PC-9 (cell line): ENCODE measurements at regions not wholly inside any gene's neighbourhood (a gene's known extent, or its start where the extent isn't known, plus 50 kb on each side); places are given as distances from the start of the nearest gene placed in this dataset.

Source experiments
- EZH2 ChIP-seq: fragments of 200-600 bp; sonication (generic); IDR thresholded peaks from 2 replicates; pipeline ENCODE4 v1.8.0; 2017; ENCODE audit warnings: antibody characterized with exemption, low read depth
- TF ChIP-seq, protein P1 (sequence below): fragments of 200-600 bp; sonication (generic); conservative IDR thresholded peaks from 2 replicates; pipeline ENCODE4 v1.6.1; 2017; ENCODE audit warnings: mixed run types, antibody characterized with exemption, mild to moderate bottlenecking, moderate library complexity

DNA sequence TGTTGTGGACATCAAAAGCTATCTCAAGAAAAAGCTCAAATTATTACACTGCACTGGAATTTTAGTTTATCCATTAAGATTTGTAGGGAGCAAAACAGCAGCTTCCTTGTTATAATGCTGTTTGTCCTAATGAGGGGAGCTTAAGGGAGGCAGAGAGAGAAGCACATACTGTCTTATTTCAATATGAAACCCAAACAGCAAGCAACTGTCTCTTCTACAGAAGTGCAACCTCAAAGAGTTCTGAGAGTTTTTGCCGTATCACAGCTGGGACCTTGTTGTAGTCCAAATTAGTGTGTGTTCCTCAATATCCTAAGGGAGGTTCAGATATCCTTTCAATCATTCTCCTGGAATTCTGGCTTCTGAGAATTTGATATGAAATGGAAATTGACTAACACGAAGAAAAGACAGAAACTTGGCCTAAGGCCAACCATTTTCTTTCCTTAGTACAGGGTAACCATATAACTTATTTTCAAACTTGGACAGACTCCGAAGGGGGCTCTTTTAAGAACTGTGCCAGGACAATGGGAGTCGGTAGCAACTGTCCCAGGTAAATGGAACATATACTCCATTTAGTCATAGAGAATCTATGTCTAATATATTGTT lies 149.3 kb upstream of the CCN2 start:
- TF ChIP-seq, protein P1, sequence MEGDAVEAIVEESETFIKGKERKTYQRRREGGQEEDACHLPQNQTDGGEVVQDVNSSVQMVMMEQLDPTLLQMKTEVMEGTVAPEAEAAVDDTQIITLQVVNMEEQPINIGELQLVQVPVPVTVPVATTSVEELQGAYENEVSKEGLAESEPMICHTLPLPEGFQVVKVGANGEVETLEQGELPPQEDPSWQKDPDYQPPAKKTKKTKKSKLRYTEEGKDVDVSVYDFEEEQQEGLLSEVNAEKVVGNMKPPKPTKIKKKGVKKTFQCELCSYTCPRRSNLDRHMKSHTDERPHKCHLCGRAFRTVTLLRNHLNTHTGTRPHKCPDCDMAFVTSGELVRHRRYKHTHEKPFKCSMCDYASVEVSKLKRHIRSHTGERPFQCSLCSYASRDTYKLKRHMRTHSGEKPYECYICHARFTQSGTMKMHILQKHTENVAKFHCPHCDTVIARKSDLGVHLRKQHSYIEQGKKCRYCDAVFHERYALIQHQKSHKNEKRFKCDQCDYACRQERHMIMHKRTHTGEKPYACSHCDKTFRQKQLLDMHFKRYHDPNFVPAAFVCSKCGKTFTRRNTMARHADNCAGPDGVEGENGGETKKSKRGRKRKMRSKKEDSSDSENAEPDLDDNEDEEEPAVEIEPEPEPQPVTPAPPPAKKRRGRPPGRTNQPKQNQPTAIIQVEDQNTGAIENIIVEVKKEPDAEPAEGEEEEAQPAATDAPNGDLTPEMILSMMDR: no peak
- TF ChIP-seq EZH2: no peak
